ENCODE measurements at regions not wholly inside any gene's neighbourhood (a gene's known extent, or its start where the extent isn't known, plus 50 kb on each side); places are given as distances from the start of the nearest gene placed in this dataset.

- DNase-seq: peak in 1 of 3 donors; percentile 29
Measured at GRCh38 chr9:129250786-129251185, 72.7 kb upstream of the IER5L start.

- no peak for DNase-seq
Measured at GRCh38 chr9:129247285-129248153, 69.5 kb upstream of the IER5L start.

- peak in 1 of 3 donors; percentile 24 for DNase-seq
Measured at GRCh38 chr9:129245276-129245675, 67.2 kb upstream of the IER5L start.

GRCh38 chr9:129242971-129243561 is 65.0 kb upstream of the IER5L start:
- DNase-seq: no peak

GRCh38 chr9:129242191-129242941 is 64.3 kb upstream of the IER5L start:
- no peak for DNase-seq

GRCh38 chr9:129241725-129242124 is 63.7 kb upstream of the IER5L start:
- no peak for DNase-seq

- peak in 1 of 3 donors; percentile 16 for DNase-seq
Measured at GRCh38 chr9:129240581-129241211, 62.6 kb upstream of the IER5L start.

GRCh38 chr9:129239946-129240490 is 62.0 kb upstream of the IER5L start:
- no peak for DNase-seq

GRCh38 chr9:129237803-129238202 is 59.7 kb upstream of the IER5L start:
- no peak for DNase-seq

GRCh38 chr9:129237164-129237611 is 59.1 kb upstream of the IER5L start:
- DNase-seq: peak; percentile 74 to 77 (median 76)

GRCh38 chr9:129236441-129237145 is 58.5 kb upstream of the IER5L start:
- no peak for DNase-seq

- DNase-seq: no peak
Measured at GRCh38 chr9:129235931-129236331, 57.9 kb upstream of the IER5L start.

GRCh38 chr9:129235041-129235930 is 57.2 kb upstream of the IER5L start:
- DNase-seq: no peak

- DNase-seq: no peak
Measured at GRCh38 chr9:129234491-129234890, 56.4 kb upstream of the IER5L start.

GRCh38 chr9:129232839-129233591 is 55.0 kb upstream of the IER5L start:
- peak; percentile 48 to 64 (median 56) for DNase-seq

- DNase-seq: no peak
Measured at GRCh38 chr9:129231759-129232158, 53.7 kb upstream of the IER5L start.

- no peak for DNase-seq
Measured at GRCh38 chr9:129231022-129231739, 53.1 kb upstream of the IER5L start.

GRCh38 chr9:129230302-129230701 is 52.2 kb upstream of the IER5L start:
- no peak for DNase-seq
